GM10248 (cell line): ENCODE measurements at regions not wholly inside any gene's neighbourhood (a gene's known extent, or its start where the extent isn't known, plus 50 kb on each side); places are given as distances from the start of the nearest gene placed in this dataset.
"Not testable (repeated sequence)": the region's sequence is repeated elsewhere in the genome, so short reads cannot be mapped to it uniquely, and the experiment has no call there.

Experiments
- CTCF ChIA-PET: fragments of 300-600 bp; sonication (Branson Sonifier 250); formaldehyde crosslinking; extraction: SDS; loops from one replicate; lab custom pipeline; 2021; ENCODE audit warnings: antibody characterized with exemption; lab: Yijun Ruan, JAX
- POLR2A ChIA-PET: fragments of 350-650 bp; sonication (Branson Sonifier 250); formaldehyde crosslinking; extraction: SDS; loops from one replicate; lab custom pipeline; 2020; ENCODE audit warnings: antibody characterized with exemption; lab: Yijun Ruan, JAX
- DNase-seq: peaks from one replicate; pipeline ENCODE4 v3.0.0; 2012; ENCODE audit errors: extremely low spot score
- TF ChIP-seq, protein P1 (sequence below): IDR thresholded peaks from 2 replicates; pipeline ENCODE4 v1.5.1; 2012; ENCODE audit warnings: mild to moderate bottlenecking, low read depth; ENCODE audit errors: extremely low read depth, missing control alignments, control extremely low read depth

DNA sequence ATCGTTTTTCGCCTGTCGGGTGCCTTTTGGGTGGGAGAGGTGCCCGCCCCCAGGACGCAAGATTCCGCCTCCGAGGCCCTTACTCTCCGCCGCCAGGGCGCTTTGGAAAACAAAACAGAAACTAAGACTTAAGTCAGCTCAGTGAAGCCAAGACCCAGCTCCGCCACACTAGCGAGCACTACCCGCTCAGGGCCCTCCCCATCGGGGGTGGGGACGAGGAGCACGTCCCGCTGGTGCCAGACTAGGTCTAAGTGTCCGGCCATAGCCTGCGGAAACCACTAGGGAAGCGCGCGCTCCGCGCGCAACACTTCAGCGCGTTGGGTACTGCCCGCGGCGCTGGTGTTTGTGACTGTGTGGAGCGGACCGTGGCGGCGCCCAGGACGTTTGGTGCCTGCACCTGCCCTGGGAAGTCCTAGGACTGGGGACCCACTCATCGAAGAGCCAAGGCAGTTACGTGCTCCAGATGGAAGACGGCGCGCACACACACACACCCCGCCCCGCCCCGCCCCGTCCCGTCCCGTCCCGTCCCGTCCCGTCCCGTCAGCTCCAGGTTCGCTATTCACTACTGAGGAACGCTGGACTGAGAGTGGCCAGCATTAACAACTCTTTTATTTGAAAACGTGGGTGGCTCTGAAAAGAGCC lies 57.6 kb upstream of the BOLA1 start:
- POLR2A ChIA-PET, DNase-seq, CTCF ChIA-PET: not testable (repeated sequence)

DNA sequence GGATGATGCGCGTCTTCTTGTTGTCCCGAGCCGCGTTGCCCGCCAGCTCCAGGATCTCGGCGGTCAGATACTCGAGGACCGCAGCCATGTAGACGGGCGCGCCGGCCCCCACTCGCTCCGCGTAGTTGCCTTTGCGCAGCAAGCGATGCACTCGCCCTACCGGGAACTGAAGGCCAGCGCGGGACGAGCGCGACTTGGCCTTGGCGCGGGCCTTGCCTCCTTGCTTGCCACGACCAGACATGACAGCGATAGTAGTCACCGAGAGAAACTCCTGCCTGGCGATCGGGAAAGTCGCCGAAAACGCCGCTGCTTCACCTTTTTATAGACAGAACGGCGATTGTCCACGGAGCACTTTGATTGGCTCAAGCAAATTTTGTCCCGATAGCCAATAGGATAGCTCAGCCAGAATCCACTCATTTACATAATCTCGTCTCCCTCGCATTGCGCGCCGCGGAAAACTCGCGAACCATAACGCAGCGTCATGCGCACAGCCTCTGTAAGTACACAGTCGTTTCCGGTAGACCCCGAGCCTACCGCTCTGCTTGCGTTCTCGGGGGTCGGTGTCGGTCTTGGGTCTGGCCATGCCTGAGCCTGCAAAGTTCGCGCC lies 56.8 kb upstream of the BOLA1 start:
- POLR2A ChIA-PET, result interaction anchor here (3.1 kb wide), 1 partner anchor 45 kb away, joined by 28 read pairs; a partner anchor contains a TSS
- CTCF ChIA-PET, DNase-seq: not testable (repeated sequence)

DNA sequence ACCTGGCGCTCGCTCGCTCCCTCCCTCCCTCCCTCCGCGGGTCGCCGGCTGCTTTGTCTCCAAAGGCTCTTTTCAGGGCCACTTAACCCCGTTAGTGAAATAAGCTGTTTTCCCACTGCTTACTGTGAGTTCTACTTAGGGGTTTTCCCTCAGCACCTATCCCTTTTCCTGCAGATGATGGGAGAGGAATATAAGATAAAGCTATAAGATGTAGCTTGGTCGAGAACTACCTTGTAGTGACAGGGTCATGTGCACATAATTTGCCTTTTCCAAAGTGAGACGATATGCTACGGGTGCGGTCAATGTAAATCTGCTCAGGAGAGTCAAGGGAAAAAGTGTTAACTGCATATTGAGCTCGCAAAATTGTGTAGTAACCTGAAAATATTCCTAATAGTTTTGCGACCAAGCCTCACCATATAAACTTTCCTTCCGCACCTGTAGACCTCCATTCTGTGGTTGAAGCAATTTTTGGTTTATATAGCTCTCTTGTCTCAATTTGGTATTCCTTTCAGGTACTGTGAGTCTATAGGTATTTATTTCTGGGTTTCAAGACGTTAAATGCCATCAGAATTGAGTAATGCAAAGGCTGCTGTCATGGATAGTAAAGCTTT lies 55.8 kb upstream of the BOLA1 start:
- ChIA-PET CTCF (interaction anchor here (0.8 to 1.4 kb wide), 3 partner anchors 45 to 344 kb away, joined by 3 read pairs; no protein-coding TSS in a partner anchor), POLR2A (interaction anchor here (3.1 kb wide), 1 partner anchor 44 kb away, joined by 28 read pairs; a partner anchor contains a TSS)
- TF ChIP-seq, protein P1, sequence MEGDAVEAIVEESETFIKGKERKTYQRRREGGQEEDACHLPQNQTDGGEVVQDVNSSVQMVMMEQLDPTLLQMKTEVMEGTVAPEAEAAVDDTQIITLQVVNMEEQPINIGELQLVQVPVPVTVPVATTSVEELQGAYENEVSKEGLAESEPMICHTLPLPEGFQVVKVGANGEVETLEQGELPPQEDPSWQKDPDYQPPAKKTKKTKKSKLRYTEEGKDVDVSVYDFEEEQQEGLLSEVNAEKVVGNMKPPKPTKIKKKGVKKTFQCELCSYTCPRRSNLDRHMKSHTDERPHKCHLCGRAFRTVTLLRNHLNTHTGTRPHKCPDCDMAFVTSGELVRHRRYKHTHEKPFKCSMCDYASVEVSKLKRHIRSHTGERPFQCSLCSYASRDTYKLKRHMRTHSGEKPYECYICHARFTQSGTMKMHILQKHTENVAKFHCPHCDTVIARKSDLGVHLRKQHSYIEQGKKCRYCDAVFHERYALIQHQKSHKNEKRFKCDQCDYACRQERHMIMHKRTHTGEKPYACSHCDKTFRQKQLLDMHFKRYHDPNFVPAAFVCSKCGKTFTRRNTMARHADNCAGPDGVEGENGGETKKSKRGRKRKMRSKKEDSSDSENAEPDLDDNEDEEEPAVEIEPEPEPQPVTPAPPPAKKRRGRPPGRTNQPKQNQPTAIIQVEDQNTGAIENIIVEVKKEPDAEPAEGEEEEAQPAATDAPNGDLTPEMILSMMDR, result no peak
- no peak for DNase-seq

DNA sequence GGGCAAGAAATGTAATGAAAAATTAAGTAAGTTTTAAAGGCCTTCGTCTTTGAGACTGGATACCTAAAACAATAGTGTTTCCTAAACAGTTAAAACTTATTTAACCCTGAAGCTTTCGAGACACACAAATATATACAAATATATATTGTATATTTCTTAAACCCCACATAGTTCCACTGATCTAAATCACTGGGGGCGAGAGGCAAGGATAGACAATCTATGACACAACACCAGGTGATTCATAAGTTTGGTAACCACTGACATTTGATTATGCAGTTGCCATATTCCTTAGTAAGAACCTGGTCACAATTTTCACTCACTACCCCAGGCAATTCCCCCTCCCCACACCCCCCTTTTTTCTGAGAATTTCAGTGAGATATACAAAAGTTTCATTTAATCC lies 55.3 kb upstream of the BOLA1 start:
- ChIA-PET POLR2A (interaction anchor here (3.1 kb wide), 1 partner anchor 43 kb away, joined by 28 read pairs; a partner anchor contains a TSS), CTCF (interaction anchor here (0.8 to 1.4 kb wide), 3 partner anchors 45 to 343 kb away, joined by 3 read pairs; no protein-coding TSS in a partner anchor)
- no peak for DNase-seq
- TF ChIP-seq, protein P1, result no peak

DNA sequence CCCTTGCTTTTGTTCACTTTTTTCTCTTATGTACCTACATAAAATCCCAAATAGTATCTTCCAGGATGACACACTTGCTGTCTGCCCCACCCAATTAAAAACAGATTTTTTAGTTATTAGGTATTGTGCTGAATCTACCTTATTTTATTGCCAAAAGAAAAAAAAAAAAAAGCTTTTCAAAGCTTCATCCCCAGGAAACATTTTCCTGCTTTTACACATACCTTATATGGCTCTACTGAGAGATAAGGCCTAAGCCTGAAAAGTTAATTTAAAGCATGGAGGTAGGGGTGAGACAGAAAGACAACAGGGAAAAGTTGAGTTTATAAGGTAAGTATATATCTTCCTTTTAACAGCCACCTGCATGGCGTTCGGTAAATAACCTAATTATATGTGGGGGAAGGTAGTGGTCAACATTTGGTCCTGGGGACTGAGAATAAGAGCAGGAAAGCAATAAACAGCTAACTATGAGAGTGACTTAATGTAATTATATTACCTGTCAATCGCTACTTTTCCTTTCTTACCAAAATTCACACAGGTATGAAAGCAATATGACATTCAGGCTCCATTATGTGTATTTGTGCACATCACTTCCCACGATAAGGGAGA lies 54.6 kb upstream of the BOLA1 start:
- POLR2A ChIA-PET, result interaction anchor here (3.1 kb wide), 1 partner anchor 43 kb away, joined by 28 read pairs; a partner anchor contains a TSS
- DNase-seq, result no peak
- TF ChIP-seq, protein P1, result no peak
- CTCF ChIA-PET, result interaction anchor here (1.1 to 1.4 kb wide), 3 partner anchors 43 to 343 kb away, joined by 3 to 4 read pairs (median 3); a partner anchor contains a TSS

DNA sequence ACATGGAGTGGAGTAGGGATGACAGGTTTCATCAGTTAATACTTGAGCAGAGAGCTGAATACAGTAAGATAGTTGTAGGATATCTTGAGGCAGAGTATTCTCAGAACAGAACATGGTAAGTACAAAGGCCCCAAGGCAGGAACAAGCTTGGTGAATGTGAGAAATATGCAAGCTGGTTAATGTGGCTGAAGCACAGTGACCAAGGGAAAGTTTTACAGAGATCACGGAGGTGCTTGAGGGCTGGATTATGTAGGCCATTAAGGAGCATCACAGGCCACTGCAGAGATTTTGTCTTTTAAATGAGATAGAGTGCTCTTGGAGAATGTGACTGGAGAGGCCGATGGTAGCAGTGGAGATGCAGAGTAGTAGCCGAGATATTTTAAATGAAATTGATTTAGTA lies 54.0 kb upstream of the BOLA1 start:
- no peak for DNase-seq
- TF ChIP-seq, protein P1, result no peak
- ChIA-PET POLR2A (interaction anchor here (3.1 kb wide), 1 partner anchor 42 kb away, joined by 28 read pairs; a partner anchor contains a TSS), CTCF (interaction anchor here (1.4 kb wide), 1 partner anchor 42 kb away, joined by 4 read pairs; a partner anchor contains a TSS)

DNA sequence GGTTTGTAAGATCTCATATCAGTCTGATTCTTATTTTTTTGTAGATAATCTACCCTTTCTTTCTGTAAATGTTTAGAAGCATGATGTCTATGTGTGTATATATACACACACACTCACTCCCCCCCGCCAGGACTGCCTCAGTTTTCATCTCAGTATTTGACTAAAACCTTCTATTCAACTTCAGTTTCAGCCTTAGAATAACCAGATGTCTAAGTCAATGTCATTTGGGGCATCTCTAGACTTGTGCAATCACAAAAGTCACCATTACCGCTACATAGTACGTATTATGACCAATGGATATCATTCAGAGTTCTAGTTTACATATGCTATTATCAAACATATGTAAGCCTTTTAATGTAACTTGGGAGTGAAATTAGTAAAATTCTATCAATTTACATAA lies 53.3 kb upstream of the BOLA1 start:
- CTCF ChIA-PET, result interaction anchor here (1.4 kb wide), 1 partner anchor 41 kb away, joined by 4 read pairs; a partner anchor contains a TSS
- TF ChIP-seq, protein P1, result no peak
- POLR2A ChIA-PET, result interaction anchor here (3.1 kb wide), 1 partner anchor 41 kb away, joined by 28 read pairs; a partner anchor contains a TSS
- no peak for DNase-seq
